Liver (tissue), 8 donors: ENCODE measurements at regions not wholly inside any gene's neighbourhood (a gene's known extent, or its start where the extent isn't known, plus 50 kb on each side); places are given as distances from the start of the nearest gene placed in this dataset.

ENCODE experiments used
- DNase-seq: peaks from one replicate; pipeline ENCODE4 v3.0.0-alpha.2; 2017; ENCODE audit warnings: low spot score
- H3K27ac ChIP-seq, 2 donors: one replicate each; pipeline ENCODE4 v1.7.0; 2013; ENCODE audit warnings: inconsistent platforms in 2 of 2, low read length in 2 of 2, control low read depth in 1 of 2, low read depth in 1 of 2, mild to moderate bottlenecking in 1 of 2
- H3K27me3 ChIP-seq, 4 donors: one replicate each; pipeline versions ENCODE4 v1.6.1 to v1.7.0; 2013; ENCODE audit warnings: low read length in 3 of 4, inconsistent platforms in 1 of 4, mild to moderate bottlenecking in 1 of 4, moderate library complexity in 1 of 4; ENCODE audit not compliant: control insufficient read depth in 4 of 4, insufficient read depth in 4 of 4
- H3K36me3 ChIP-seq, 4 donors: one replicate each; pipeline versions ENCODE4 v1.6.1 to v1.7.0; 2013; ENCODE audit warnings: low read length in 3 of 4, mild to moderate bottlenecking in 3 of 4, low read depth in 1 of 4, moderate library complexity in 1 of 4; ENCODE audit not compliant: control insufficient read depth in 4 of 4, insufficient read depth in 3 of 4
- H3K4me1 ChIP-seq, 4 donors: one replicate each; pipeline versions ENCODE4 v1.6.1 to v1.7.0; 2013; ENCODE audit warnings: low read length in 3 of 4, mild to moderate bottlenecking in 3 of 4, moderate library complexity in 1 of 4; ENCODE audit not compliant: control insufficient read depth in 4 of 4, insufficient read depth in 4 of 4
- H3K4me3 ChIP-seq, 3 donors: one replicate each; pipeline versions ENCODE4 v1.6.1 to v1.7.0; 2013; ENCODE audit warnings: low read length in 3 of 3, control low read depth in 1 of 3, low read depth in 1 of 3, mild to moderate bottlenecking in 1 of 3
- H3K9ac ChIP-seq, 2 donors: one replicate each; pipeline ENCODE4 v1.7.0; 2013; ENCODE audit warnings: low read length in 2 of 2, mild to moderate bottlenecking in 2 of 2, moderate library complexity in 2 of 2, control low read depth in 1 of 2, low read depth in 1 of 2
- H3K9me3 ChIP-seq, 4 donors: one replicate each; pipeline versions ENCODE4 v1.6.1 to v1.7.0; 2013; ENCODE audit warnings: low read length in 3 of 4; ENCODE audit not compliant: control insufficient read depth in 4 of 4
- EGR1 ChIP-seq, 2 donors: IDR thresholded peaks; 2 replicates each; pipeline ENCODE4 v1.6.1; 2016 to 2018; ENCODE audit warnings: antibody characterized with exemption in 2 of 2, low read depth in 2 of 2
- FOXA1 ChIP-seq: IDR thresholded peaks from 2 replicates; pipeline ENCODE4 v1.6.1; 2016; ENCODE audit warnings: antibody characterized with exemption
- FOXA2 ChIP-seq: IDR thresholded peaks from 2 replicates; pipeline ENCODE4 v1.6.1; 2016; ENCODE audit warnings: antibody characterized with exemption
- GABPA ChIP-seq, 2 donors: IDR thresholded peaks in 1 of 2; conservative IDR thresholded peaks in 1 of 2; 2 replicates each; pipeline ENCODE4 v1.6.1; 2016; ENCODE audit warnings: antibody characterized with exemption in 2 of 2, mild to moderate bottlenecking in 1 of 2, moderate library complexity in 1 of 2
- HNF4A ChIP-seq, 2 donors: conservative IDR thresholded peaks; 2 replicates each; pipeline ENCODE4 v1.6.1; 2016; ENCODE audit warnings: antibody characterized with exemption in 2 of 2, mild to moderate bottlenecking in 2 of 2
- HNF4G ChIP-seq: IDR thresholded peaks from 2 replicates; pipeline ENCODE4 v1.6.1; 2016; ENCODE audit warnings: antibody characterized with exemption
- JUND ChIP-seq, 2 donors: IDR thresholded peaks; 2 replicates each; pipeline ENCODE4 v1.6.1; 2016; ENCODE audit warnings: antibody characterized with exemption in 2 of 2
- RAD21 ChIP-seq, 2 donors: IDR thresholded peaks; 2 replicates each; pipeline ENCODE4 v1.6.1; 2016; ENCODE audit warnings: antibody characterized with exemption in 2 of 2, mild to moderate bottlenecking in 2 of 2
- RXRA ChIP-seq, 2 donors: IDR thresholded peaks; 2 replicates each; pipeline ENCODE4 v1.6.1; 2017 to 2018; ENCODE audit warnings: antibody characterized with exemption in 2 of 2, mild to moderate bottlenecking in 1 of 2
- SP1 ChIP-seq: IDR thresholded peaks from 2 replicates; pipeline ENCODE4 v1.6.1; 2018; ENCODE audit warnings: antibody characterized with exemption, mild to moderate bottlenecking
- TAF1 ChIP-seq: conservative IDR thresholded peaks from 2 replicates; pipeline ENCODE4 v1.6.1; 2016; ENCODE audit warnings: antibody characterized with exemption, mild to moderate bottlenecking
- YY1 ChIP-seq: IDR thresholded peaks from 2 replicates; pipeline ENCODE4 v1.6.1; 2016; ENCODE audit warnings: antibody characterized with exemption, mild to moderate bottlenecking
- WGBS: extraction: QIAGEN DNeasy Blood & Tissue Kit; methylation state at CpG from one replicate; pipeline ENCODE4 v1.1.7; 2013; 5-methylcytosine and 5-hydroxymethylcytosine counted together
- TF ChIP-seq, protein P1 (sequence below): fragments of 150-350 bp; IDR thresholded peaks from 2 replicates; pipeline ENCODE4 v1.5.1; 2017; ENCODE audit warnings: improper control_type of control experiment, low read depth, low read length; ENCODE audit not compliant: missing input control
- TF ChIP-seq, protein P2 (sequence below): IDR thresholded peaks from 2 replicates; pipeline ENCODE4 v1.6.1; 2016; ENCODE audit warnings: antibody characterized with exemption
- TF ChIP-seq, protein P3 (sequence below): IDR thresholded peaks from 2 replicates; pipeline ENCODE4 v1.6.1; 2016; ENCODE audit warnings: antibody characterized with exemption
- TF ChIP-seq, protein P4 (sequence below): IDR thresholded peaks from 2 replicates; pipeline ENCODE4 v1.6.1; 2016; ENCODE audit warnings: antibody characterized with exemption, mild to moderate bottlenecking
- TF ChIP-seq, protein P5 (sequence below): IDR thresholded peaks from 2 replicates; pipeline ENCODE4 v1.6.1; 2016; ENCODE audit warnings: antibody characterized with exemption
- donor health status: healthy.
- donor health status: healthy.
- donor health status: healthy.
- donor health status: healthy.
- donor health status: healthy.

DNA sequence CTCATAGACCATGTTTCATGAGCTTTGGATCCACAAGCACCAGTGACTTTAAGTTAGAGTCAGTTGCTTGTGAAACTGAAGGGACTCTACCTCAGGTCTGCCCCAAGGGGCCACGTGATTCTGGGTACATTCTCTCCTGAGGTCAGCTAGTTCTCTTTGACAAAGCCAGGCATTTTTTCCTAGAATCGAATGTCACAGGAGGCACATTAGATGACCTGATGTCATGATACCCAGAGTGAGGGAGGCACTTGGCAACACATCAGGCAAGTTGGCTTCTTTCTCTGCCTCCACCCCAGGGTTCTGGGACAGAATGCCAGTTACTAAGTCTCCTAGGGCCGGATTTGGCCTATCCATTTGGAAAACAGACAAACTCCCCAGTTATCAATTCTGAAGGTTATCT, 93.0 kb downstream of the APIP start:
- no peaks in the 10 kb centered on the region for H3K9me3 ChIP-seq
- H3K9ac ChIP-seq: no peak overlapping the region
- no peak overlapping the region for H3K27ac ChIP-seq
- no peaks in the 10 kb centered on the region for H3K36me3 ChIP-seq
- 25% methylated on average over 3 of the region's 3 CpGs for WGBS
- no peaks in the 10 kb centered on the region for H3K27me3 ChIP-seq
- TF ChIP-seq TAF1 (no peak), YY1 (no peak), FOXA2 (no peak), HNF4G (no peak), RAD21 (IDR thresholded peaks at IDR 0.05) (peak; percentile 36 to 49), JUND (IDR thresholded peaks at IDR 0.05) (peak in 1 of 2 donors; percentile 49), GABPA (IDR thresholded peaks at IDR 0.05 in 1 of 2, conservative IDR thresholded peaks at IDR 0.05 in 1 of 2) (no peak), HNF4A (conservative IDR thresholded peaks at IDR 0.05) (peak; percentile 59 to 69), RXRA (IDR thresholded peaks at IDR 0.05) (peak; percentile 78 to 84), FOXA1 (no peak), EGR1 (IDR thresholded peaks at IDR 0.05; ENCODE audit: low read depth in 2 of 2) (no peak), SP1 (peak; percentile 64)
- TF ChIP-seq, protein P1, sequence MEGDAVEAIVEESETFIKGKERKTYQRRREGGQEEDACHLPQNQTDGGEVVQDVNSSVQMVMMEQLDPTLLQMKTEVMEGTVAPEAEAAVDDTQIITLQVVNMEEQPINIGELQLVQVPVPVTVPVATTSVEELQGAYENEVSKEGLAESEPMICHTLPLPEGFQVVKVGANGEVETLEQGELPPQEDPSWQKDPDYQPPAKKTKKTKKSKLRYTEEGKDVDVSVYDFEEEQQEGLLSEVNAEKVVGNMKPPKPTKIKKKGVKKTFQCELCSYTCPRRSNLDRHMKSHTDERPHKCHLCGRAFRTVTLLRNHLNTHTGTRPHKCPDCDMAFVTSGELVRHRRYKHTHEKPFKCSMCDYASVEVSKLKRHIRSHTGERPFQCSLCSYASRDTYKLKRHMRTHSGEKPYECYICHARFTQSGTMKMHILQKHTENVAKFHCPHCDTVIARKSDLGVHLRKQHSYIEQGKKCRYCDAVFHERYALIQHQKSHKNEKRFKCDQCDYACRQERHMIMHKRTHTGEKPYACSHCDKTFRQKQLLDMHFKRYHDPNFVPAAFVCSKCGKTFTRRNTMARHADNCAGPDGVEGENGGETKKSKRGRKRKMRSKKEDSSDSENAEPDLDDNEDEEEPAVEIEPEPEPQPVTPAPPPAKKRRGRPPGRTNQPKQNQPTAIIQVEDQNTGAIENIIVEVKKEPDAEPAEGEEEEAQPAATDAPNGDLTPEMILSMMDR: no peak
- TF ChIP-seq, protein P2, sequence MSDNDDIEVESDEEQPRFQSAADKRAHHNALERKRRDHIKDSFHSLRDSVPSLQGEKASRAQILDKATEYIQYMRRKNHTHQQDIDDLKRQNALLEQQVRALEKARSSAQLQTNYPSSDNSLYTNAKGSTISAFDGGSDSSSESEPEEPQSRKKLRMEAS: peak; percentile 25
- TF ChIP-seq, protein P3, sequence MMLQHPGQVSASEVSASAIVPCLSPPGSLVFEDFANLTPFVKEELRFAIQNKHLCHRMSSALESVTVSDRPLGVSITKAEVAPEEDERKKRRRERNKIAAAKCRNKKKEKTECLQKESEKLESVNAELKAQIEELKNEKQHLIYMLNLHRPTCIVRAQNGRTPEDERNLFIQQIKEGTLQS: no peak
- TF ChIP-seq, protein P4, sequence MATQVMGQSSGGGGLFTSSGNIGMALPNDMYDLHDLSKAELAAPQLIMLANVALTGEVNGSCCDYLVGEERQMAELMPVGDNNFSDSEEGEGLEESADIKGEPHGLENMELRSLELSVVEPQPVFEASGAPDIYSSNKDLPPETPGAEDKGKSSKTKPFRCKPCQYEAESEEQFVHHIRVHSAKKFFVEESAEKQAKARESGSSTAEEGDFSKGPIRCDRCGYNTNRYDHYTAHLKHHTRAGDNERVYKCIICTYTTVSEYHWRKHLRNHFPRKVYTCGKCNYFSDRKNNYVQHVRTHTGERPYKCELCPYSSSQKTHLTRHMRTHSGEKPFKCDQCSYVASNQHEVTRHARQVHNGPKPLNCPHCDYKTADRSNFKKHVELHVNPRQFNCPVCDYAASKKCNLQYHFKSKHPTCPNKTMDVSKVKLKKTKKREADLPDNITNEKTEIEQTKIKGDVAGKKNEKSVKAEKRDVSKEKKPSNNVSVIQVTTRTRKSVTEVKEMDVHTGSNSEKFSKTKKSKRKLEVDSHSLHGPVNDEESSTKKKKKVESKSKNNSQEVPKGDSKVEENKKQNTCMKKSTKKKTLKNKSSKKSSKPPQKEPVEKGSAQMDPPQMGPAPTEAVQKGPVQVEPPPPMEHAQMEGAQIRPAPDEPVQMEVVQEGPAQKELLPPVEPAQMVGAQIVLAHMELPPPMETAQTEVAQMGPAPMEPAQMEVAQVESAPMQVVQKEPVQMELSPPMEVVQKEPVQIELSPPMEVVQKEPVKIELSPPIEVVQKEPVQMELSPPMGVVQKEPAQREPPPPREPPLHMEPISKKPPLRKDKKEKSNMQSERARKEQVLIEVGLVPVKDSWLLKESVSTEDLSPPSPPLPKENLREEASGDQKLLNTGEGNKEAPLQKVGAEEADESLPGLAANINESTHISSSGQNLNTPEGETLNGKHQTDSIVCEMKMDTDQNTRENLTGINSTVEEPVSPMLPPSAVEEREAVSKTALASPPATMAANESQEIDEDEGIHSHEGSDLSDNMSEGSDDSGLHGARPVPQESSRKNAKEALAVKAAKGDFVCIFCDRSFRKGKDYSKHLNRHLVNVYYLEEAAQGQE: no peak
- TF ChIP-seq, protein P5, sequence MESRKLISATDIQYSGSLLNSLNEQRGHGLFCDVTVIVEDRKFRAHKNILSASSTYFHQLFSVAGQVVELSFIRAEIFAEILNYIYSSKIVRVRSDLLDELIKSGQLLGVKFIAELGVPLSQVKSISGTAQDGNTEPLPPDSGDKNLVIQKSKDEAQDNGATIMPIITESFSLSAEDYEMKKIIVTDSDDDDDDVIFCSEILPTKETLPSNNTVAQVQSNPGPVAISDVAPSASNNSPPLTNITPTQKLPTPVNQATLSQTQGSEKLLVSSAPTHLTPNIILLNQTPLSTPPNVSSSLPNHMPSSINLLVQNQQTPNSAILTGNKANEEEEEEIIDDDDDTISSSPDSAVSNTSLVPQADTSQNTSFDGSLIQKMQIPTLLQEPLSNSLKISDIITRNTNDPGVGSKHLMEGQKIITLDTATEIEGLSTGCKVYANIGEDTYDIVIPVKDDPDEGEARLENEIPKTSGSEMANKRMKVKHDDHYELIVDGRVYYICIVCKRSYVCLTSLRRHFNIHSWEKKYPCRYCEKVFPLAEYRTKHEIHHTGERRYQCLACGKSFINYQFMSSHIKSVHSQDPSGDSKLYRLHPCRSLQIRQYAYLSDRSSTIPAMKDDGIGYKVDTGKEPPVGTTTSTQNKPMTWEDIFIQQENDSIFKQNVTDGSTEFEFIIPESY: no peak
- H3K4me3 ChIP-seq: no peak overlapping the region
- peaks cover 0 to 18% (median 12%) of the 10 kb centered on the region in 4 donors for H3K4me1 ChIP-seq
- no peak for DNase-seq
